ENCODE measurements at regions not wholly inside any gene's neighbourhood (a gene's known extent, or its start where the extent isn't known, plus 50 kb on each side); places are given as distances from the start of the nearest gene placed in this dataset.

DNA sequence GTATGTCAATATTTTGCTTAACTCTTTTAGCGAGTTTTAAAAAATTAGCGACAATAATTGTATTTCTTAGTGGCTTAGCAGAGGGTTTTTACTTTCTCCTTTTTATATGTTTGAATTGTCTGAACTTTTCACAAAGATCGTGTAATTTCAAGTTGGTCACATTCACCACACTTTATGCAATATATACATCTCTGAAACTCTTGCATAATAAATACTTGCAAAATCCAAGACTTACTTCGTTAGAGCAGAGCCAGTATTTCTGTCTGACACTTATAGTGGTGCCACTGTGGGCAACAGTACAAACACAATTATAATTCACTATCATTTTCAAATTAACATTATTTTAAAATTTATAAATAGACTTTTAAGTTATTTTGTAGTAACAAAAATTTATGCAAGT is 62.0 kb downstream of the SUCNR1 start:
- no peak for DNase-seq (ENCODE audit: low read depth in 2 of 2)

DNA sequence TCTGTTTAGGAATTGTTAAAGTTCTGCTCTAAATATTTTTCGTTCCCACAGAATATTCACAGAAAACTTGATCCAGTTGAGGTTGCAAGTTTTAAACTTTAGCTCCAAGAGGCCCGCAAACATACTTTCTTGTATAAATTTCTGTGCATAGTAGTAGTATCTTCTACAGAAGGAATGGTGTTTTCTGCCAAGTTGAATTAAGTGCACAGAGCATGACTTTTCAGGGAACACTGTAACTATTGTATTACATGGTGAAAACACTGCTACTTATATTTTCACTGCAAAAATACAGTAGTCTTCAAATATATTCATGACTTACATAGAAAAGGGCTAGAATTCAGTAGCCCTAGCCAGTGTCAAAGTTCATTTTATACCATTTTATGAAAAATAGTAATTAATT is 67.0 kb downstream of the SUCNR1 start:
- no peak for DNase-seq (ENCODE audit: low read depth in 2 of 2)

DNA sequence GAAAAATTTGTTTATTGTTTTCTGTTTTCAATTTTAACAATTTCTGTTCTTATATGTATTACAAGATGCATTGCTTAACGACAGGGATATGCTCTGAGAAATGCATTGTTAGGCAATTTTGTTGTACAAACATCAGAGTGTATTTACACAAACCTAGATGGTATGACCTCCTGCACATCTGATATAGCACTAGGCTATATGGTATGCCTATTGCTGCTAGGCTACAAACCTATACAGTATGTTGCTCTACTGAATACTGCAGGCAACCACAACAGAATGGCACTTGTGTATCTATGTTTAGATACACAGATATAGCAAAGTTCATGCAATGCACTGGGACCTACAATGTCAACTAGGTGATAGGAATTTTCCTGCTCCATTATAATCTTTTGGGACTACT is 70.1 kb downstream of the SUCNR1 start:
- DNase-seq (ENCODE audit: low read depth in 2 of 2), result no peak

DNA sequence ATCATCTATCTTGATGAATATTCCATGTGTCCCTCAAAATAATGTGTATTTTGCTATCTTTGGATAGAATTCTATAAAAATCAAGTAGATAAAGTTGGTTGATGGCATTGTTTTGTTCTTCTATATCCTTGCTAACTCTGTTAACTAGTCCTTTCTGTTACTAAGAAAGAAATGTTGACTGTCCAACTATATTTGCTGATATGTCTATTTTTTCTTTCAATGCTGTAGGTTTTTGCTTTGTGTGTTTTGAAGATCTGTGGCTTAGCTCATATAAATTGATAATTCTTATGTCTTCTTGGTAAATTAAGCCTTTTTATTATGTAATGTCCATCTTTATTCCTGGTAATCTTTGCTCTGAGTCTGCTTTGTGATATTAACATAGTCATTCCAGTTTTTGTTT is 70.9 kb downstream of the SUCNR1 start:
- no peak for DNase-seq (ENCODE audit: low read depth in 2 of 2)

DNA sequence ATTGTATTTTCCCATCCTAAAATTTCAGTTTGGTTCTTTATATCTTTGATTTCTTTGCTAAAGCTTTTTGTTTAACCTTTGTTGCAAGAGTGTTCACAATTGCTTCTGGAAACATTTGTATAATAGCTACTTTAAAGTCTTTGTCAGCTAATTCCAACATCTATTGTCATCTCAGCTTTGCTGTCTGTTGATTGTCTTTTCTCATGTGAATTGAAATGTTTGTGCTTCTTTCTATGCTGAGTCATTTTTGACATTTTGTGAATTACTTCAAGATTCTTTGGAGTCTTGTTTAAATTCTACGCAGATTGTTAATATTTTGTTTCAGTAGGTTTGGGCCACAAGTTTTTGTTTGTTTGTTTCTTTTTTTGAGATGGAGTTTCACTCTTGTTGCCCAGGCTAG is 73.2 kb downstream of the SUCNR1 start:
- DNase-seq (ENCODE audit: low read depth in 2 of 2), result no peak

DNA sequence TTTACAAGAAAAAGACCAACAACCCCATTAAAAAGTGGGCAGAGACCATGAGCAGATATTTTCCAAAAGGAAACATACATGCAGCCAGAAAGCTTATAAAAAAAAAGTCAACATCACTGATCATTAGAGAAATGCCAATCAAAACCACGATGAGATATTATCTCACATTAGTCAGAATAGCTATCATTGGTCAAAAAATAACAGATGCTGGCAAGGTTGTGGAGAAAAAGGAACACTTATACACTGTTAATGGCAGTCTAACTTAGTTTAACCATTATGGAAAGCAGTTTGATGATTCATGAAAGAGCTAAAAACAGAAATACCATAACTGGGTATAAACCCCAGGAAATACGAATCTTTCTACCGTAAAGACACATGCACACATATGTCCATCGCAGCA is 76.3 kb downstream of the SUCNR1 start:
- DNase-seq (ENCODE audit: low read depth in 2 of 2), result no peak

DNA sequence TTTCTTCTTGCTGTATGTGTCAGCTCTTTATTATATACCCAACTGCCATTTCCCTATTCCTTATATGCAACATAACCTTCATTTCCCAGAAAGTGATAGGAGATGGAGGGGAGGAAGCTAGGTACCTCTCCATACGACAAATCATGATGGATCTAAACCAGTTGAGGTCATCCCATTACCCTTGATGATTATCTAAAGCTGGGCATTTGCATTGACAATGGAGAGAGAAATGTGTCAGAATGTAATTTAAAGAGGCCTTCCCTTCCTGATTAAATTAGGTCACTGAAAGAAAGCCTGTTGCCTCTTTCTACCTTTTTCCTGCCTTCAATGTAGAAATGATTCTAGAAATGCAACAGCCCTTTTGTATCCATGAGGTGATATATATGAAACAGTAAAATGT is 81.9 kb downstream of the SUCNR1 start:
- DNase-seq (ENCODE audit: low read depth in 2 of 2), result no peak

DNA sequence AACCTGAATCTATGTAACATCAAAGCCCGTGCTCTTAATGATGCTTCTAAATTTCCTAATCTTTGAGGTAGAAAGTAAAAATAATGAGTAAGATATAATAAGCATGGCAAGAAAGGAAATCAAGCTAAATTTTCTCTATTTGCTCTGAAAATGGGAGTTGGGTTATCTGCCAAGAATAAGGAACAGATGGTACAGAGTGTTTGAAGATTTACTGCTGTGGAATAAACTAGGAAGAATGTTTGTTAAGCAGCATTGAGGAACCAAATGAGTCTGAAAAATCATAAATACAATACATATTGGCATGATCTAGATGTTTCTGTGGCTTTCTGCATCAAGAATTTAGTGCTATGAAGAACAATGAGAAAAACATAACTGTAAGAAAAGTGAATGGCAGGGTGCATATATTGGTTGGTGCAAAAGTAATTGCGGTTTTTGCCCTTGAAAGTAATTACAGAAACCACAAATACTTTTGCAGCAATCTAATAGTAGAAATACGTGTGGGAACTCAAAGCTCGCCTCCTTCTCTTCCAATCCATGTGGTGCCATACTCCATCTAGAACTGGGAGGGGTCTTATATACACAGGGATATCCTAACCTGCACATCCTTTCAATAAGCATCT is 87.6 kb downstream of the SUCNR1 start:
- DNase-seq (ENCODE audit: low read depth in 2 of 2), result no peak

DNA sequence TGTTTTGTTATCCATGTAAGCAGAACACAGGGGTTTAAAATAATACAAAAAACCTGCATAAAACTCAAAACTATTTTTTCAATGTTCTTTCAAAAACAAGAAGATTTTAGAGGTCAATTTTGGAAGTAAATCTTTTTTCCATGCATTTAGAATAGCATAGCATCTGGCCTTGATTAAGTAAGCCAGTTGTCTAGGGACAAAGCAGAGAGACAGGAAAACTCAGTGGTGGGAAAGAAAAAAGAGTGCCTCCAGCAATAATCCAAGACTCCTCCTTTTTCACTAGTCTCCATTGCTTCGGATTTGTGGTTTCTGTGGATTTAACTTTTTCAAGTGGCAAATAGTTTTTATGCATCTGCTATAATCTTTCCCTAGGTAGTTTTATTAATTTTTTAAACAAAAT is 88.9 kb downstream of the SUCNR1 start:
- DNase-seq (ENCODE audit: low read depth in 2 of 2), result no peak

DNA sequence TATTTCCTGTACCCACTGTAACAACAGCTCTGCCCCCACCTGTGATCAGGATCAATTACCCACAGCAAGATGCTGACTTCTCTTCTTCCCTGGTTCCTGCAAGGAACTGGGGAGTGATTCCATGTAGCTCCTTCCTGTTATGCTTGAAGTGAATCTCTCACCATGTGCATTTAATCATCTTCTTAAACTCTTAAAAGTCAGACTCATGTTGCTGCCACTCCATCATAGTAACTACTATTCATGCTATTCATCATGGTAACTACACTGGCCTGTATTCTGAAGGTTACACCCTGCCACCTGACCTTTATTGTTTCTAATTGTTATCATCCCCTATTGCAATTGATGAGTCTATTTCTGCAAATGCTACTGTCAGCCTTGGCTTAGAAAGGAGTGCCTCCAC is 89.5 kb downstream of the SUCNR1 start:
- no peak for DNase-seq (ENCODE audit: low read depth in 2 of 2)

DNA sequence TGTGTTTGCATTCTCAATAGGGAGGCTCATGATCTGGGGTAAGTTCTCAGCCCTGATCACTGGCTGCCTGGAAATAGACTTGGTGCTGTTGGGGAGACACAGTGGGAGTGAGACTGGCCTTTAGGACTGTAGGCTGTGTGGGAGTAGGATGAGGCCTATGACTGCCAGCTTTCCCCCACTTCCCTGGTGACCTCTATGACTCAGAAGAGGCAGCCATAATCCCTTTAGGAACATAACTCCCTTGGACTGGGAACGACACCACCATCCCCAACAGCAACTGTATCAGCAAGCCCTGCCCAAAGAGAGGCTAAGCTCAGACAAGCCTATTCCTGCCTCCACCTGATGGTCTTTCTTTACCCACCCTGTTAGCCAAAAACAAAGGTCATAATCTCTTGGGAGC is 91.3 kb downstream of the SUCNR1 start:
- no peak for DNase-seq (ENCODE audit: low read depth in 2 of 2)

DNA sequence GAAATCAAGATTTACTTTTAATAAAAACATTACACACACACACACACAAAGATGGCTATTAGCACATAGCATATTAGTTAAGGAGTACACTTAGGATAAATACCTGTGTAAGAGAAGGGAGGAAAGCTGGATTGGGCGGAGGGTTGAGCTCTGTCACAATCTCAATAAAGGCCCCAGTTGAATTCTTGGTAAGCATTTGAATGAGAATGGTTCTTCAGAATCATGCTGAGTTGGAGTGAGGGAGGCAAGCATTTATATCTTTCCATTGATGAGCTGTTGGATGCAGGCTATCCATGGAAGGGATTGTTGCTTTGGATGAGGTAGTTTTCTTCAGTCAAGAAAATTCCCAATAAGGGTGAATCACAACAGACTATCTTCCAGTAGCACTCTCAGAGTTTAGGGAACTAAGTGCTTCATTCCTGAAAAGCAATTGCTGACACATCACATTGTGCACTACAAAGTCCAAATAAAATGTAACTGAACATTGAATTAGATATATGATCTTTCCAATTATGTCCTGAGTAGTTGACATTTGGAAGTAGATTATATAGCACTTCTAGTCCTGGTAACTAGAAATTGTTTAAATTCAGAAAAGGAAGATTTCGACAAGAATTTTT is 95.7 kb downstream of the SUCNR1 start:
- DNase-seq (ENCODE audit: low read depth in 2 of 2), result no peak

DNA sequence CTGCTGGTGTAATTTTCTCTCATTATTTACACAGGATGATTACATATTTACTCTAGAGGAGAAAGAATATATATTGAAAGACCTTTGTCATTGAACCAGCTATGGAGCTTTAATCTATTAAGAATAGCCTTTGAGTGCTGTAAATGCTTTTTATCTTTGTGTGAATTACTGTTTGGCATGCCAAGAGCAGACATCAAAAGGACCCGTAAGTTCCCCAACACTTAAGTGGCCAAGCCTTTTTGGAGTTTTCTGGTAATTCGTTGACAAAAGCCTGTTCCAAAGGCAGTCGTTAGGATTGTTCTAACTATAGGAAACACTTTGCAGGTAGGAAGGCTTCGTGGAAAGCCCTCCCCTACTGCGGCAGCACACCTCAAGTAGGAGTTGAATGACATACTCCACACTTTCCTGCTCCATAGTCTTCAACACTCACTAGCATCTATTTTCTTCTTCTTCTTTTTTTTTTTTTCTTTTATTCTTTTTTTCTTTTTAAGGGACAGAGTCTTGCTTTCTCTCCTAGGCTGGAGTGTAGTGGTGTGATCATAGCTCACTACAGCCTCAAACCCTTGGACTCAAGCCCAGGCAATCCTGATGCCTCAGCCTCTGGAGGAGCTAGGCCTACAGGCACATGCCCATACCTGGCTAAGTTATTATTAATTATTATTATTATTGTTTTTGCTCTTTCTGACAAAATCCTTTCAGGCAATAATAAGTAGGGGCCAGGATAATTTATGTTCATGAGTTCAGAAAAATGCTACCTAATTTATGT is 98.6 kb downstream of the SUCNR1 start:
- DNase-seq (ENCODE audit: low read depth in 2 of 2), result no peak

DNA sequence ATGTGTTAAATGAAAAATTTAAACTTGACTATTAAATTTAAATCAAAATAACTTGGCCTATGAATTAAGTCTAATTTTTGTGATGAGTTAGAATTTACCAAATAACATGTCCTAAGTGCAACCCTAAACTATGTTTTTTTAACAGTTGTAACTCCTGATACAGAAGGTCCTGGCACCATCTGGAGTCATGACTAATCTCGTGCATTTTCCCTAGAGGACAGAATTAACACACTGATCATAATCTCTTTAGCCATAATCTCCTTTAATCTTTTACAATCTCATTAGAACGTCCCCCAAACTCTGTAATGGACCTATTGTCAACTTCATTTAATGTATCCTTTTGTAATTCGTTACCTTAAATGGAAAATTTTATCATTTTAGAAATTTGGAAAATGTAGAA is 100.6 kb downstream of the SUCNR1 start:
- no peak for DNase-seq (ENCODE audit: low read depth in 2 of 2)

DNA sequence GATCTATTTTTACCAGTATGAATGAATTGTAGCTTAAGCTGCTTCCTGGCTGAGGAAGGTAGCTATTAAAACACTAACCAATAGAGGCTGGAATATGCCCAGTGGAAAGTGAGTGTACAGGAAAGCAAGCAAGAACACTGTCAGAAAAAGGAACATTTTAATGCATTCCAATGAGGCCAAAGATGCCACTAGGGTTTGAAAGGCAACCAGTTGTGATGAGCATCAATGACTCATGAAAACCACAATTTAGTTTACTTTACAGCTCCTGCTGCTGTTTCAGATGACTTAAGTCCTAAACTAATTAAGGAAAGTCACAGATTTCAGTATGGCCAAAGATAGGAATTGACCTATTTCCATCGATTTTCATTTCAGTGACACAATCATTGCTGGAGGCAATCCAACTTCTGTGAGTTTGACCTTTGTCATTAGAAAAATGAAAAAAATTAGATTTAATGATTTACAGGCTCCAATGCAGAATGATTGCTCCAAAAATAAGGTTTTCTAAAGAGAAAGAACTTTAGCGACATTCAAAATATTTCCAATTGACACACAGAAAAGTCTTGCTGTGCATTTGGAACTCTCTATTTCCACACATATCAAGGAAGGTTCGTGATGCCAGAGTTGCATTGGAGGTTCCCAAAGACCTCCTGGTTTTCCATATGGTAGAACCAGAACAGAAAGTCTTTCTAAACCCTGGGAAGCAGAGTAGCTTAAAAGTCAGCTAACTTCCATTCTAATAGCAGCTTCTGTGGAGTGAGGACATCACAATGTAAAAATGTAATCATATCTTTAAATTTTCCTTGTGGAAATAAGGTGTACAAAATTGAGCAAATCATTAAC is 103.0 kb downstream of the SUCNR1 start:
- no peak for DNase-seq (ENCODE audit: low read depth in 2 of 2)

DNA sequence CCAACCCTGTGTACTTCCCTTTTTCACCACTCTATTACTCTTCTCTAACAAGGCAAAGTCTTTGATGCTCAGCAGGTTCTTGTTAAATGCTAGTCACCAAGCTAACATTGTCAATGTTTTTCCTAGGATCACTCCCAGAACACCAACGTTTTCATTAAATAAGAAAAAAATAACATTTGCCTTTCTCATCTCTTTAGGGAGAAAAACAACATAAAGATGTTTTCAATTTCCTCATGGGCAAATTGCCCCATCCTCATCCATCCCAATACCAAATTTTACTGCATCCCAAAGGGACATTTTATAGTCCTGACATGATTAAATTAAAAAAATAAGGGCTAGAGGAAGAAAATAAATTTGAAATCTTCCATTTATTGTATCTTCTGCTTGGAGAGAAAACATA is 106.5 kb downstream of the SUCNR1 start:
- no peak for DNase-seq (ENCODE audit: low read depth in 2 of 2)

DNA sequence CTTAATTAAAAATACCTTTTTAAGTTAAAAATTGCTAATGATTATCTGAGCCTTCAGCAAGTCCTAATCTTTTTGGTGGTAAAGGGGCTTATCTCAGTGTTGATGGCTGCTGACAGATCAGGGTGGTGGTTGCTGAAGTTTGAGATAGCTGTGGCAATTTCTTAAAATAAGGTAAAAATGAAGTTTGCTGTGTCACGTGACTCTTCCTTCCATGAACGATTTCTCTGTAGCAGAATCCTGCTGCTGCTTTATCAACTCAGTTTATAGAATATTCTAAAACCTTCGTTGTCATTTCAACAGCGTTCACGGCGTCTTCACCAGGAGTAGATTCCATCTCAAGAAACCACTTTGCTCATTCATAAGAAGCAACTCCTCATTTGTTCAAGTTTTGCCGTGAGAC is 110.1 kb downstream of the SUCNR1 start:
- no peak for DNase-seq (ENCODE audit: low read depth in 2 of 2)

DNA sequence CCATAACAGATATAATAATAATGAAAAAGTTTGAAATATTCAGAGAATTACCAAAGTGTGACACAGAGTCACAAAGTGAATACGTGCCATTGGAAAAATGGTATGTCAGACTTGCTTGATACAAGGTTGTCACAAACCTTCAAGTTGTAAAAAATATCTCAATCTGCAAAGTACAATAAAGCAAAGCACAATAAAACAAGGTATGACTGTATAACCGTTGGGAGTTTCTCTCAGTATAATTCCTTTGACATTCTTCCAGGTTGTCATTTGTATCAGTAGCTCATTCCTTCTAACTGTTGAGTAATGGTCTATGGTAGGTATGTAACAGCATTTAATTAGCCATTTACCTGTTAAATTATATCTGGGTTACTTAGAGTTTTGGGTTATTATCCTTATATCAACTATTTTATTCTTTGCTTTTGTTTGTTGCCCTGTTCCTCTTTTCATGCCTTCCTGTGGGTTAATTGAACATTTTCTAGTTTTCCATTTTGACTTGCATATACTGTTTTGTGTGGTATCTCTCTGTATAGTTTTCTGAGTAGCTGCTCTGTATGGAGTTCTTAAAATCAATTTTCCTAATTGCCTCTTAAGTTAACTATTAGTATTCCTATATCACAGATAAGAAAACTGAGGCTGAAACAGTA is 112.5 kb downstream of the SUCNR1 start:
- no peak for DNase-seq (ENCODE audit: low read depth in 2 of 2)

DNA sequence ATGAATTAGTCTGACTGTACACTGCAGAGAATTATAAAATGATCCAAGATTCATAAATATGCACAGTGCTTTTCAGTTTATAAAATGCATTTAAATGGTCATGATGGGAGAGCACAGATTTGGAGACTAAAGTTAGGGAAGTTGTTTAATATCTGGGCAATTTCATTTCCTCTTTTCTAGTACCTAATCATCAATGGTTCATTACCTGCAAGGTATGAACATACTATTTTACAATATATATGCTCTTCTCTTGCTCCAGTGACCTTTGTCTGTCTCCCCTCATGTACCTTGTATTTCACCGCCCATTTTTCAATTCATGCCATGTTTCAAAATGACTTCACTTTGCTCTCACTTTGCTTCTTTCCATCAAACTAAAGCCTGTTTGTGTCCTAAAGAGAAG is 114.5 kb downstream of the SUCNR1 start:
- no peak for DNase-seq (ENCODE audit: low read depth in 2 of 2)

DNA sequence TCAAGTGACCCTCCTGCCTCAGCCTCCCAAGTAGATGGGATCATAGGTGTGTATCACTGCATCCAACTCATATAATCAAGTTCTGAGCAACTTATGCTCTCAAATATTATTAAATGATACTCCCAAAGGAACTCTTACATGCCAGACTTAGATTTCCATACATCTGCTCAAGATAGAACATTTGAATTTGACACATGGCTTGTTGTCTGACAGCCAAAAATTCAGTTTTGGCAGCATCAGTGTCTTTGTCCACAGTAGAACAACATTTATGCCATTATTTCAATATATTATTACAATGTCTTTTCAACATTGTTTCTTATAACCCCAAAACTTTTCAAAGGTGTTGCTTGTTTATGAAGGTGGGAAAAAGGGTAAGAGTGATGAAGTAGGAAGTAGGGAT is 116.2 kb downstream of the SUCNR1 start:
- no peak for DNase-seq (ENCODE audit: low read depth in 2 of 2)

DNA sequence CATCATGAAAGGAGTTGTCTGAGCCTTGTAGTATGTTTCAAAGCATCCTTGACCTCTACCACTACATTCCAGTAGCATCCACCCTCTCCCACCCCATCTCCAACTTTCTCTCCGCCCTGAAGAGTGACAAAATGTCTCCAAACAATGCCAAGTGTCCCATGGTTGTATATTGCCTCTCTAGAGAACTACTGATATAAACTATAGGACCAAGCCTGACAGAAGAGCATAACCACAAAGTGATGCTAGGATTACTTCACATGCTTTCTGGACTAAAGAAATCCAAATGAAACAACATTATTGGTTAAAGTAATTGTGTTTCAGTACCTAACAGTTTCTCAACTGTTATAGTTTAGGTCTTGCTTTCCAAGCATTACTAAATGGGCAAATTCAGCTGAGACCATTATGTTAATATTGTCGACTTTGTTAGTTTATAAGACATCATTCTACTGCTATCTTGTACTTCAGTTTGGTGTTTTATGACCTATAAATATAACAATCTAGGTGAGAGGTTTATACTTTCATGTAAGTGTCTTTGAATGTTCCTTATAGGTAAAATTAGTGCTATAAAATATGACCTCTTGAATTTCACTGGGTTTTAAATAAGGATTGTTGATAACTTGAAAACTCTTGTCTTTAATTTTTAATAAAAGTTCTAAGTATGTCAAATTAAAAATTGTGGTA is 117.4 kb downstream of the SUCNR1 start:
- no peak for DNase-seq (ENCODE audit: low read depth in 2 of 2)
